ENCODE measurements at regions not wholly inside any gene's neighbourhood (a gene's known extent, or its start where the extent isn't known, plus 50 kb on each side); places are given as distances from the start of the nearest gene placed in this dataset.
"Not testable (repeated sequence)": the region's sequence is repeated elsewhere in the genome, so short reads cannot be mapped to it uniquely, and the experiment has no call there.

GRCh38 chr5:163706053-163706771 lies 200.8 kb downstream of the MAT2B start:
- no peak for DNase-seq

- DNase-seq: peak in 1 of 2 donors; percentile 17
Measured at GRCh38 chr5:163712011-163712410, 206.6 kb downstream of the MAT2B start.

- no peak for DNase-seq
Measured at GRCh38 chr5:163718272-163718671, 212.9 kb downstream of the MAT2B start.

- no peak for DNase-seq
Measured at GRCh38 chr5:163724305-163724704, 218.9 kb downstream of the MAT2B start.

GRCh38 chr5:163727028-163727427 lies 221.6 kb downstream of the MAT2B start:
- DNase-seq: no peak

- no peak for DNase-seq
Measured at GRCh38 chr5:163730206-163730756, 224.9 kb downstream of the MAT2B start.

- no peak for DNase-seq
Measured at GRCh38 chr5:163731256-163731655, 225.8 kb downstream of the MAT2B start.

GRCh38 chr5:163735069-163735468 lies 229.7 kb downstream of the MAT2B start:
- no peak for DNase-seq

- DNase-seq: no peak
Measured at GRCh38 chr5:163747586-163747985, 242.2 kb downstream of the MAT2B start.

GRCh38 chr5:163748934-163749333 lies 243.5 kb downstream of the MAT2B start:
- DNase-seq: no peak

- DNase-seq: not testable (repeated sequence)
Measured at GRCh38 chr5:163750415-163750814, 245.0 kb downstream of the MAT2B start.

- no peak for DNase-seq
Measured at GRCh38 chr5:163755505-163755904, 250.1 kb downstream of the MAT2B start.

GRCh38 chr5:163756170-163756569 lies 250.8 kb downstream of the MAT2B start:
- DNase-seq: no peak

GRCh38 chr5:163757344-163757743 lies 251.9 kb downstream of the MAT2B start:
- DNase-seq: no peak

GRCh38 chr5:163758283-163758711 lies 252.9 kb downstream of the MAT2B start:
- no peak for DNase-seq

- no peak for DNase-seq
Measured at GRCh38 chr5:163759000-163759704, 253.7 kb downstream of the MAT2B start.

- no peak for DNase-seq
Measured at GRCh38 chr5:163760498-163760897, 255.1 kb downstream of the MAT2B start.

GRCh38 chr5:163766936-163767670 lies 261.7 kb downstream of the MAT2B start:
- DNase-seq: no peak

- DNase-seq: no peak
Measured at GRCh38 chr5:163770625-163771024, 265.2 kb downstream of the MAT2B start.

- DNase-seq: no peak
Measured at GRCh38 chr5:163772241-163772640, 266.8 kb downstream of the MAT2B start.

GRCh38 chr5:163772644-163773043 lies 267.2 kb downstream of the MAT2B start:
- no peak for DNase-seq

GRCh38 chr5:163773226-163773625 lies 267.8 kb downstream of the MAT2B start:
- DNase-seq: no peak

- DNase-seq: no peak
Measured at GRCh38 chr5:163789870-163790269, 284.5 kb downstream of the MAT2B start.
